Hepatocyte (in vitro differentiated cells): ENCODE measurements at regions not wholly inside any gene's neighbourhood (a gene's known extent, or its start where the extent isn't known, plus 50 kb on each side); places are given as distances from the start of the nearest gene placed in this dataset.

ENCODE experiments used
- DNase-seq: peaks from one replicate; pipeline ENCODE4 v3.0.0-alpha.2; 2016; ENCODE audit warnings: low spot score
- H2AFZ ChIP-seq: fragments of 200-600 bp; sonication (generic); 2 replicates; pipeline ENCODE4 v1.6.0; 2016; ENCODE audit warnings: antibody characterized with exemption, mild to moderate bottlenecking
- H3K27ac ChIP-seq: fragments of 200-600 bp; sonication (generic); 2 replicates; pipeline ENCODE4 v1.5.1; 2016; ENCODE audit warnings: mild to moderate bottlenecking
- H3K27me3 ChIP-seq: fragments of 200-600 bp; sonication (generic); 2 replicates; pipeline ENCODE4 v1.6.1; 2016
- H3K36me3 ChIP-seq: fragments of 200-600 bp; sonication (generic); replicated peaks from 2 replicates; pipeline ENCODE4 v1.5.1; 2016; ENCODE audit warnings: low read depth; ENCODE audit not compliant: insufficient read depth
- H3K4me1 ChIP-seq: fragments of 200-600 bp; sonication (generic); 2 replicates; pipeline ENCODE4 v1.5.1; 2016; ENCODE audit warnings: mild to moderate bottlenecking, moderate library complexity; ENCODE audit not compliant: insufficient read depth
- H3K4me2 ChIP-seq: fragments of 200-600 bp; sonication (generic); 2 replicates; pipeline ENCODE4 v1.6.0; 2016
- H3K4me3 ChIP-seq: fragments of 200-600 bp; sonication (generic); 2 replicates; pipeline ENCODE4 v1.5.1; 2016; ENCODE audit warnings: mild to moderate bottlenecking
- H3K79me2 ChIP-seq: fragments of 200-600 bp; sonication (generic); 2 replicates; pipeline ENCODE4 v1.6.0; 2017; ENCODE audit warnings: mild to moderate bottlenecking
- H3K9me2 ChIP-seq: fragments of 200-600 bp; sonication (generic); replicated peaks from 2 replicates; pipeline ENCODE4 v1.6.0; 2017; ENCODE audit warnings: mild to moderate bottlenecking; ENCODE audit not compliant: insufficient read depth
- H3K9me3 ChIP-seq: fragments of 200-600 bp; sonication (generic); 2 replicates; pipeline ENCODE4 v1.5.1; 2016; ENCODE audit warnings: low read depth, mild to moderate bottlenecking
- H4K20me1 ChIP-seq: fragments of 200-600 bp; sonication (generic); 2 replicates; pipeline ENCODE4 v1.6.0; 2016; ENCODE audit warnings: mild to moderate bottlenecking; ENCODE audit not compliant: insufficient read depth, poor library complexity, severe bottlenecking
- EZH2 ChIP-seq: fragments of 200-600 bp; sonication (generic); IDR thresholded peaks from 2 replicates; pipeline ENCODE4 v1.6.1; 2016; ENCODE audit warnings: antibody characterized with exemption, mild to moderate bottlenecking, borderline replicate concordance
- EZH2phosphoT487 ChIP-seq: fragments of 200-600 bp; sonication (generic); IDR thresholded peaks from one replicate; pipeline ENCODE4 v1.6.1; 2018; ENCODE audit warnings: antibody characterized with exemption, mild to moderate bottlenecking, low read depth, moderate library complexity; ENCODE audit not compliant: unreplicated experiment, severe bottlenecking
- WGBS: methylation state at CpG from one replicate; pipeline ENCODE4 v1.1.6; 2016; ENCODE audit warnings: low lambda C conversion rate; ENCODE audit errors: missing lambda C conversion rate; 5-methylcytosine and 5-hydroxymethylcytosine counted together
- TF ChIP-seq, protein P1 (sequence below): fragments of 200-600 bp; sonication (generic); IDR thresholded peaks from 2 replicates; pipeline ENCODE4 v1.5.1; 2016; ENCODE audit warnings: antibody characterized with exemption, mild to moderate bottlenecking; ENCODE audit not compliant: poor library complexity

- H2AFZ ChIP-seq: no peak overlapping the region
- no peak for DNase-seq
- no peak overlapping the region for H3K27ac ChIP-seq
- H3K9me3 ChIP-seq: no peaks in the 10 kb centered on the region
- H4K20me1 ChIP-seq: no peaks in the 10 kb centered on the region
- H3K4me2 ChIP-seq: no peak overlapping the region
- H3K4me1 ChIP-seq: no peaks in the 10 kb centered on the region
- WGBS: 87% methylated on average over 3 of the region's 3 CpGs
- H3K9me2 ChIP-seq: no peaks in the 10 kb centered on the region
- H3K36me3 ChIP-seq: no peaks in the 10 kb centered on the region
- TF ChIP-seq EZH2phosphoT487: no peak
- no peak for TF ChIP-seq EZH2
- TF ChIP-seq, protein P1, sequence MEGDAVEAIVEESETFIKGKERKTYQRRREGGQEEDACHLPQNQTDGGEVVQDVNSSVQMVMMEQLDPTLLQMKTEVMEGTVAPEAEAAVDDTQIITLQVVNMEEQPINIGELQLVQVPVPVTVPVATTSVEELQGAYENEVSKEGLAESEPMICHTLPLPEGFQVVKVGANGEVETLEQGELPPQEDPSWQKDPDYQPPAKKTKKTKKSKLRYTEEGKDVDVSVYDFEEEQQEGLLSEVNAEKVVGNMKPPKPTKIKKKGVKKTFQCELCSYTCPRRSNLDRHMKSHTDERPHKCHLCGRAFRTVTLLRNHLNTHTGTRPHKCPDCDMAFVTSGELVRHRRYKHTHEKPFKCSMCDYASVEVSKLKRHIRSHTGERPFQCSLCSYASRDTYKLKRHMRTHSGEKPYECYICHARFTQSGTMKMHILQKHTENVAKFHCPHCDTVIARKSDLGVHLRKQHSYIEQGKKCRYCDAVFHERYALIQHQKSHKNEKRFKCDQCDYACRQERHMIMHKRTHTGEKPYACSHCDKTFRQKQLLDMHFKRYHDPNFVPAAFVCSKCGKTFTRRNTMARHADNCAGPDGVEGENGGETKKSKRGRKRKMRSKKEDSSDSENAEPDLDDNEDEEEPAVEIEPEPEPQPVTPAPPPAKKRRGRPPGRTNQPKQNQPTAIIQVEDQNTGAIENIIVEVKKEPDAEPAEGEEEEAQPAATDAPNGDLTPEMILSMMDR: no peak
- H3K79me2 ChIP-seq: no peaks in the 10 kb centered on the region
- no peak overlapping the region for H3K4me3 ChIP-seq
- H3K27me3 ChIP-seq: no peaks in the 10 kb centered on the region
Observed at GRCh38 chr4:124797223-124797622, 84.7 kb upstream of the ANKRD50 start.

DNA sequence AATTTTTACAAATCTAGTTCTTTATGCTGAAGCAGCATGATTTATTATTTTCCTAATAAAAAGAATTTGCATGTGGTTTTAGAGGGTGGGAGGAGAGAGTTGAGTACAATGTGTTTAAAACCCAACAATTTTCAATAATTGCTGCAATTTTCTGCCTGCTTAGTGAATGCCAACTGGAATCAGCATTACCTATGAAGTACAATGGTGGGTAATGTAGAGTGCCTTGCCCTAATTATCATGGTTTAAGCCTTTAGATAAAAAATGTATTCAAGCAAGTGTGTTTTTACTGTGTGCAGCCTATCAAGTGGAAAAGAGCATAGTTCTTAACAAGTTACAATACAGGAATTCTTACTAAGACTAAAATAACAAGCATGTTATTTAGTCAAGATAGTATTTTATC, 77.9 kb upstream of the ANKRD50 start:
- no peaks in the 10 kb centered on the region for H3K9me3 ChIP-seq
- no peak overlapping the region for H3K27ac ChIP-seq
- H3K4me1 ChIP-seq: no peaks in the 10 kb centered on the region
- no peaks in the 10 kb centered on the region for H3K9me2 ChIP-seq
- H3K4me2 ChIP-seq: no peak overlapping the region
- no peak overlapping the region for H3K4me3 ChIP-seq
- no peak for DNase-seq
- H4K20me1 ChIP-seq: no peaks in the 10 kb centered on the region
- no peaks in the 10 kb centered on the region for H3K27me3 ChIP-seq
- no peaks in the 10 kb centered on the region for H3K79me2 ChIP-seq
- no peak overlapping the region for H2AFZ ChIP-seq
- H3K36me3 ChIP-seq: no peaks in the 10 kb centered on the region
- TF ChIP-seq EZH2phosphoT487 (no peak), EZH2 (no peak)
- TF ChIP-seq, protein P1: no peak

DNA sequence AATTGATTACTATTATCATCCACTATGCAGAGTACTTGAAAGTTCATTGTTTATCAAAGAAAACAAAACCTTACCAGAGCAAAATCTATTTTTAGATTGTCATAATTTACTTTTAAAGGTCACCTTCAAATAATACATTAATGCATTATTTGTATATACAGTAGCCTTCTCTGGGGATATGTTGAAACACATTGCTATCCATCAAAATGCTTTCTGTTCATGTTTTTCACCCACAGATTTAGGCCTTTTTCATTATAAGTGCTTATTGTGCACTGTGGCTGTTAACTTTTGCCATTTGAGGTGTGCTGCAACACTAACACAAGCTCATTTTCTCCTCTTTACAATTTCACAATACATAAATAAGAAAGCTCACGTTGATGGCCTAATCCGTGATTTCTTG, 74.1 kb upstream of the ANKRD50 start:
- Histone ChIP-seq H3K36me3 (no peaks in the 10 kb centered on the region), H3K4me3 (no peak overlapping the region), H3K79me2 (no peaks in the 10 kb centered on the region), H3K4me1 (no peaks in the 10 kb centered on the region), H3K4me2 (no peak overlapping the region), H4K20me1 (no peaks in the 10 kb centered on the region), H3K9me2 (no peaks in the 10 kb centered on the region), H3K27ac (no peak overlapping the region), H3K27me3 (no peaks in the 10 kb centered on the region), H2AFZ (no peak overlapping the region), H3K9me3 (no peaks in the 10 kb centered on the region)
- WGBS: 85% methylated on average over 2 of the region's 2 CpGs
- no peak for DNase-seq
- TF ChIP-seq EZH2phosphoT487 (no peak), EZH2 (no peak)
- TF ChIP-seq, protein P1: no peak

DNA sequence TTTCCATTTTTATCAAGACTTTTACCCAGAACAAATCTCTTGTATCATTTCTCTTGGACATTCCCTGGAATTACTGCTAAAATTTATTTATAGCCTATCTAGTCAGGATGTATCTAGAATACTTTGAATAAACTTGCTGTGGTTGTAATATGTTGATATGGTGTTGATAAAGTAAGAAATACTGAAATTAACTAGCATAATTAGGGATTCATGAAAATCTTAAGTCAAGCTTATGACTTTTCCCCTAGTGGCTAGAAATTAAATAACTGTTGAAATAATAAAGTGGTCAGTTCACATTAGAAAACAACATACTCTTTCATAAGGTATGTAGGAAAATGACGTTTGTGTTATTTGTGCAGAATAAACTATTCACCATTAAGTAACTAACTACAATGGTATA, 73.1 kb upstream of the ANKRD50 start:
- H3K27ac ChIP-seq: no peak overlapping the region
- H3K27me3 ChIP-seq: no peaks in the 10 kb centered on the region
- no peaks in the 10 kb centered on the region for H3K79me2 ChIP-seq
- H4K20me1 ChIP-seq: no peaks in the 10 kb centered on the region
- no peaks in the 10 kb centered on the region for H3K4me1 ChIP-seq
- H3K4me3 ChIP-seq: no peak overlapping the region
- H3K36me3 ChIP-seq: no peaks in the 10 kb centered on the region
- H3K9me3 ChIP-seq: no peaks in the 10 kb centered on the region
- H2AFZ ChIP-seq: no peak overlapping the region
- no peak for DNase-seq
- H3K4me2 ChIP-seq: no peak overlapping the region
- WGBS: 76% methylated on average over 1 of the region's 1 CpG
- no peaks in the 10 kb centered on the region for H3K9me2 ChIP-seq
- TF ChIP-seq, protein P1: no peak
- TF ChIP-seq EZH2phosphoT487 (no peak), EZH2 (no peak)
